NCI-H2227 treated with DMSO at 0.1 percent for 48 hours (cell line): ENCODE measurements at regions not wholly inside any gene's neighbourhood (a gene's known extent, or its start where the extent isn't known, plus 50 kb on each side); places are given as distances from the start of the nearest gene placed in this dataset.

Experiments used
- DNase-seq: peaks from one replicate; lab custom pipeline; 2025; lab: John Stamatoyannopoulos, UW

DNA sequence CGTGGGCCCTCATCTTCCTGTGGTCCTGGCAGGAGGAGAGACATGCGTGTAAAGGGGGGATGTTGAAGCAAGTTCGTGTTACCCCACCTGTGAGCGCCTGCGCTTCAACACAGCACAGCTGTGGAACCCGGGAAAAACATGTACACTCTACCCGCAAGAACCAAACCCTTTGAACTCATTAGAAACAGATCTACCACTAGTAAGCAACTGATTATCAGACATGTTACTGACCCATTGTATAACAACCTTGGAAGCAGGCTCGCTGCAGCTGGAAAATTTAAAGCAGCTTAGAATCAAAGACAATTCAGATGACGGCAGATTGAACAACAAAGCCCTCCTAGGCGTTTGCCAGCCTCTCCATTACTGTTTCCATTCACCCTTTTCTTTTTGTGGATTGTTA lies 771.7 kb upstream of the SALL3 start:
- no peak for DNase-seq

DNA sequence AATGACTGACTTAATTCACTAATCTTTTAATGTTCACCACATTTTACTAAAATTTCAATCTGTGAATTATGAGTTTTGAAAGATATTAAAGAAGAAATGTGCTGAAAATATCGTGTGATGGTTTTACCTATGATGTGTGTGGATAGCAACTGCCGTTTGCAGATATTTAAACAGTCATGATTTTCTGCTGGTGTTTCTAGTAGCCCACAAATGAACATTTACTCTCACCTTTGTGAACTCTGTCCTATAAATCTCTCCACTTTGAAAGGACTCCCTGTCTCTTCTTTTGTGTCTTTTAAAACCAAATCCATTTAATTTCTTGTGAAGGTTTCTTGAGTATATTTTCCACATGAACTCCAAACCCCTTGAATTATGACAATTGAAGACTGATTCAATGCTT lies 771.2 kb upstream of the SALL3 start:
- no peak for DNase-seq

- no peak for DNase-seq
Measured at GRCh38 chr18:78213361-78213994, 766.1 kb upstream of the SALL3 start.

DNA sequence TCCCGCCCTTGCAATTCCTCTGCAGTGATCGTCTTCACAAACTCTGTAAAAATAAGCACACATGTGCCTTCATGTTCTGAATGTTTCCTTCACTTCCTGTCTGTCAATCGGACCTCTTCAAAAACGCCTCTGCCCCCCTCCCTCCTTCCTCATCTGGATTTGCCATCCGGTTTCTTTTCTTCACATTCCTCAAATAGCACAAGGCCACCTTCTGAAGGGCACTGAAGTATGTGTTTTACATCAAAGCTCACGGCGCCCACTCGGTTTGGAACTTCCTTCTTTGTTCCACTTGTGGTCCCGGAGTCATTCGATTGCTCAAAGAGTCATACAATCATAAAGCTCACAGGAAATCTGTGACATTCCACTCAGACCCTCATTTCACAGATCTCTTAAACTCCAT lies 758.1 kb upstream of the SALL3 start:
- no peak for DNase-seq

GRCh38 chr18:78228974-78229373 lies 750.6 kb upstream of the SALL3 start:
- DNase-seq: no peak

GRCh38 chr18:78230911-78231310 lies 748.7 kb upstream of the SALL3 start:
- no peak for DNase-seq

- DNase-seq: no peak
Measured at GRCh38 chr18:78232196-78232595, 747.4 kb upstream of the SALL3 start.

- DNase-seq: no peak
Measured at GRCh38 chr18:78237864-78238263, 741.8 kb upstream of the SALL3 start.

- DNase-seq: no peak
Measured at GRCh38 chr18:78238404-78239089, 741.1 kb upstream of the SALL3 start.

DNA sequence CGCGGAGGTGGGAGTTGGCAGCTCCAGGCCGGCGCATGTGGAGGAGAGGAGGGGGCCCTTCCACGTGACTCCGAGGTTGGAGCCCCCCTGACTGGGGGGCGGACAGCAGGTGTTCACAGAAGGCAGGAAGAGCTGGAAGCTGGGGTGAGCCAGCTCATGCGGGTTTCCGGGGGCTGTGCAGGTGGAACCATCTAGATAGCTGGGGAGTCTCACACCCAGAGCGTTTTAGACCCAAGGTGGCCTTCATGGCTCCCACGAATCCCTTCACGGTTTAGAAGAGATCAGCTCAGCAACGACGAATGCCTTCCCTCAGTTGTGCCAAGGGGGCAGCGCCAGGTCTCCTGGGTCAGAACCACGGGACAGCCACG lies 740.5 kb upstream of the SALL3 start:
- DNase-seq: no peak

DNA sequence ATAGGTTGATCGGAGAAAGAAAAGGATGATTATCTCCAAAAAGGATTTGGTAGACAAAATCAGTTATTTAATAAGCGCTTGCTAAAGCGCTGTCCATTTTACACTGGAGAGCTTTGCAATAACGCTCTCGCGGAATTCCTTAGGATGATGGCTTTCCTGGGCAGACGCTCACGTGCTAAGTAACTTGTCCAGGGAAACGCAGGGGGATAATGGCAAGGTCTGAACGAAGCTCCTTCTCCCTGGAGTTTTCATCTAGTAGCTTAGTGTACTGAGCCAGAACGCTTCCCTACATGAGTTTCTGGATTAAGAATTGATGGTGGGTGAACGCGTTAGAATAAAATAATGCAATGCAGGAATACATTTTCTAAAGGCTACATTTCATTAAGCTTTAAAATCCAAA lies 739.5 kb upstream of the SALL3 start:
- no peak for DNase-seq

GRCh38 chr18:78240627-78241252 lies 738.9 kb upstream of the SALL3 start:
- DNase-seq: no peak

DNA sequence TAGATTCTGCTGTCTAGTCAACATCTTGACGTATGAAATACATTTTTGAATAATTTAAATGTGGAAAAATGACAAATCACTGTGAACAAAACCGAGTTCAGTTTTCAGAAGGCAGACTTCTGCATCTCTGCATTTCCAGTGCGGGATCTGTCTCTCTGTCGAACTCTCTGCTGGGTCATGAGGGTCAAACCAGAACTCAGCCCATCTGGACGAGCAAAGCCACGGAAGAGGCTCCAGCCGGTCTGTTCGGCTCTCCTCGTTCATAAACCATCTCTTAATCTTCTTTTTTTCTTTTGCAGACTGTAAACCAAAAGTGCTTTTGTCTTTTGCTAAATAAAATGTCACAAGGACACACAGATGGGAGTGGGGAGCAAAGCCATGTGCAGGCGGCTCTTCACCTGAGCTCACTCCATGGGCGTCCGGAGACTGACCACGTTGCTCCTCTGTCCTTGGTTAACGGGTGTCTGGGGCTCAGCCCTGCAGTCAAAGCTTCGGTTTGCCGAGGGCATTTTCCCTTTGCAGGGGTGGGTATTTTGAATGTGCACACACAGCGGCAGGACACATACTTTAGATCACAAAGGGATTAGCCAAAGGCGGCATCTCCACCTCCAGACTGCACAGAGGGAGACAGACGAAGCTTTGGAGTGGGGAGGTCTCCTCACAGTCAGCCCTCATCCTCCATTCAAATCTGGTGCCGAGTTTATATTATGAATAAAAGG lies 737.9 kb upstream of the SALL3 start:
- DNase-seq: no peak

GRCh38 chr18:78242254-78242643 lies 737.4 kb upstream of the SALL3 start:
- DNase-seq: no peak

GRCh38 chr18:78242806-78243205 lies 736.8 kb upstream of the SALL3 start:
- no peak for DNase-seq

- no peak for DNase-seq
Measured at GRCh38 chr18:78244779-78245178, 734.8 kb upstream of the SALL3 start.

DNA sequence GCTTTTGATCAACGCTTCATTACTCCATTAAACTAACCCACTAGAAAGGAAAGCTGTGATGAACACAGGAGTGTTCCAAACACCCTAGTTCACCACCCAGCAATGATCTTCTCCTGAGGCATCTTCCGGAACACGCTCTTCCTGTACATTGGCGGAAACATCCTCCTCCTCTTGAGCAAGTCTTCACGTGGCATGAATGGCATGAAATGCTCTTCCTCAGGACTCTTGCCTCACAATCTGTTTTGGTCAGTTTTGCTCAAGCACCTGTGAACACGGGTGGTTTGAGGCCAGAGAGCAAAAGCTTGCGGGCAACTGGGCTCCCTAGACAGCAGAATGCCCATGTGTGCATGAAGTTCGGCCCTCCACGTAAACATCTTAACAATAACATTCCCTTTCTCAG lies 734.2 kb upstream of the SALL3 start:
- no peak for DNase-seq

- no peak for DNase-seq
Measured at GRCh38 chr18:78246050-78246449, 733.6 kb upstream of the SALL3 start.

- no peak for DNase-seq
Measured at GRCh38 chr18:78246588-78246987, 733.0 kb upstream of the SALL3 start.

GRCh38 chr18:78247615-78248289 lies 731.9 kb upstream of the SALL3 start:
- no peak for DNase-seq

GRCh38 chr18:78255013-78255412 lies 724.6 kb upstream of the SALL3 start:
- no peak for DNase-seq

DNA sequence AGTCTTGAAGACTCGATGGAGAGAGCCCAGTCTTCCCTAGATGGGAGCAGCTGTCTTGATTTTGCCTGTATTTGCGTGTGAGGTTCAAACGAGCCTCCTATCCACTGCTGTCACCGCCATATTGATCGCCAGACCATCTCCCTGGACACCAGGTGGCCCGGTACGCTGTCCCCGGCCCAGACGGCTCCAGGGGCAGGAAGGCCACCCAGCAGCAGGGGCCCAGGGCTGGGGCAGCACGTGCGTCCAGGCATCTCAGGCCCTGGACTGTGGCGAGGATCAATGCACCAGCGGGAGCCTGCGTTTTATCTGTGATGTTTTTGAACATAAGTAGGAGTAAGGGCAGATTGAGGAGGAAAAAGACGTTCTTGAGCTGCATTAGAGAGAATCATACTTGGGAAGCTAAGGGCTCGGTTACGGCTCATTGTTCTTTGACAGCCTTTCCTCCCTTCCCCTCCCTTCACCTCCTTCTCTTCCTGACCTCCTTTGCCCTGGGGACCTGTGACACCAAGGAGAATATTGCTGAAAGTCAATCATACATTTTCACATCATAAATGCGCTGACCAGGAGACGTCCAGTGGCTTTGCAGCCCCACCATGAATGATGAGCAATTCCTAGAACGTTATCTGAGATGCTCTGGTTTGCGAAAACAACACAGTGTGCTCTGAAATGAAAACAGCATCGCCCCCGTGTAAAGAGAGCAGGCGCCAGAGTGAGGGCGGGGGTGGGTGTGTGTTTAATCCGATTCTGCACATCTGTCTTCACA lies 711.2 kb upstream of the SALL3 start:
- no peak for DNase-seq
